CD4-positive, alpha-beta memory T cell (primary cell): ENCODE measurements at regions not wholly inside any gene's neighbourhood (a gene's known extent, or its start where the extent isn't known, plus 50 kb on each side); places are given as distances from the start of the nearest gene placed in this dataset.

Source experiments
- CTCF ChIA-PET: fragments of 350-600 bp; sonication (Branson Sonifier 250); formaldehyde crosslinking; loops from one replicate; lab custom pipeline; 2021; ENCODE audit warnings: inconsistent platforms; ENCODE audit not compliant: partially characterized antibody; lab: Charles Lee
- POLR2A ChIA-PET: fragments of 350-600 bp; sonication (Branson Sonifier 250); formaldehyde crosslinking; loops from one replicate; lab custom pipeline; 2021; ENCODE audit not compliant: partially characterized antibody; lab: Charles Lee
- DNase-seq, 5 donors: peaks; one replicate each; pipeline versions ENCODE4 v3.0.0 to v3.0.0-alpha.2; 2020 to 2022; ENCODE audit warnings: mixed read lengths in 1 of 5
- H3K27ac ChIP-seq: one replicate; pipeline ENCODE4 v1.7.0; 2013; ENCODE audit warnings: low read depth, low read length
- H3K27me3 ChIP-seq: 2 replicates; pipeline ENCODE4 v1.7.0; 2013; ENCODE audit warnings: mild to moderate bottlenecking, low read length, moderate library complexity; ENCODE audit not compliant: insufficient read depth
- H3K36me3 ChIP-seq: 2 replicates; pipeline ENCODE4 v1.7.0; 2013; ENCODE audit warnings: mild to moderate bottlenecking, low read length, moderate library complexity; ENCODE audit not compliant: insufficient read depth
- H3K4me1 ChIP-seq: 2 replicates; pipeline ENCODE4 v1.7.0; 2013; ENCODE audit warnings: mild to moderate bottlenecking, low read length, moderate library complexity; ENCODE audit not compliant: insufficient read depth
- H3K4me3 ChIP-seq, 2 donors: one replicate each; pipeline ENCODE4 v1.7.0; 2013; ENCODE audit warnings: low read length in 2 of 2, mild to moderate bottlenecking in 1 of 2
- H3K9me3 ChIP-seq, 2 donors: one replicate each; pipeline ENCODE4 v1.7.0; 2013; ENCODE audit warnings: low read length in 2 of 2, control low read depth in 1 of 2; ENCODE audit not compliant: control insufficient read depth in 1 of 2
- H3K27ac Mint-ChIP-seq, 7 donors: one replicate each; pipeline ENCODE4 v1.8.0; 2020 to 2021; ENCODE audit warnings: mixed read lengths in 7 of 7, mild to moderate bottlenecking in 6 of 7, inconsistent platforms in 3 of 7, moderate library complexity in 3 of 7
- H3K27me3 Mint-ChIP-seq, 2 donors: one replicate each; pipeline ENCODE4 v1.8.0; 2020 to 2021; ENCODE audit warnings: mixed read lengths in 2 of 2
- H3K36me3 Mint-ChIP-seq, 2 donors: one replicate each; pipeline ENCODE4 v1.8.0; 2020 to 2021; ENCODE audit warnings: mixed read lengths in 2 of 2, inconsistent platforms in 1 of 2, mild to moderate bottlenecking in 1 of 2
- H3K4me1 Mint-ChIP-seq, 4 donors: one replicate each; pipeline ENCODE4 v1.8.0; 2020 to 2021; ENCODE audit warnings: mixed read lengths in 4 of 4, mild to moderate bottlenecking in 1 of 4
- H3K4me3 Mint-ChIP-seq, 8 donors: one replicate each; pipeline ENCODE4 v1.8.0; 2020 to 2021; ENCODE audit warnings: mixed read lengths in 8 of 8, mild to moderate bottlenecking in 7 of 8, moderate library complexity in 6 of 8, inconsistent platforms in 3 of 8
- H3K9me3 Mint-ChIP-seq, 8 donors: one replicate each; pipeline ENCODE4 v1.8.0; 2020 to 2021; ENCODE audit warnings: mixed read lengths in 8 of 8, mild to moderate bottlenecking in 5 of 8, inconsistent platforms in 3 of 8, moderate library complexity in 1 of 8
- intact Hi-C: fragments of 100-400 bp; cut with micrococcal nuclease; formaldehyde crosslinking; loops from one replicate; pipeline ENCODE4 v1.15.1; 2023

DNA sequence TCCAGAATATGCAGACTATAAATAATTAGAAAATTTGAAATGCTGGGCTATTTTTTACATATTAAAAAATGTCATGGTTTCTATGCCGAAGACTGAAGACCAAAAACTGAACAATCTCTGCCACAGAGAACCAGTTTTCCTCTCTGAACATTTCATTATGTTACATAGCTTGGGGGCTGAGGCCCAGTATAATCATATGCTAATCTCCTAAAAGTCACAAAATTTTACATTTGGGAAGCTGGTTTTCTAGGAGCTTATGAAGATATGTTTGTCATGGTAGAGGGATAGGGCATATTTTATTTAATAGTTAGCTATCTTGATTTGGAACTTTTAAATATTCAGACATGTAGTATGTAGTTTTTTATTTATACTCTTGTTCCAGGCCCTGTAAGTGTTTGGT lies 167.8 kb downstream of the GPAT3 start:
- Mint-ChIP-seq H3K36me3 (peaks cover 0 to 1% of the 10 kb centered on the region in 2 donors), H3K27me3 (peaks cover 3 to 4% of the 10 kb centered on the region in 2 donors), H3K4me3 (no peak overlapping the region), H3K4me1 (no peaks in the 10 kb centered on the region), H3K9me3 (peaks cover 0 to 16% (median 9%) of the 10 kb centered on the region in 8 donors), H3K27ac (no peak overlapping the region)
- Histone ChIP-seq H3K4me3 (no peak overlapping the region), H3K27ac (no peak overlapping the region), H3K4me1 (no peaks in the 10 kb centered on the region), H3K27me3 (no peaks in the 10 kb centered on the region), H3K9me3 (peaks cover 0 to 5% of the 10 kb centered on the region in 2 donors), H3K36me3 (no peaks in the 10 kb centered on the region)
- no peak for DNase-seq
- intact Hi-C loops = no loop called here
- ChIA-PET POLR2A (no interaction called here), CTCF (no interaction called here)

DNA sequence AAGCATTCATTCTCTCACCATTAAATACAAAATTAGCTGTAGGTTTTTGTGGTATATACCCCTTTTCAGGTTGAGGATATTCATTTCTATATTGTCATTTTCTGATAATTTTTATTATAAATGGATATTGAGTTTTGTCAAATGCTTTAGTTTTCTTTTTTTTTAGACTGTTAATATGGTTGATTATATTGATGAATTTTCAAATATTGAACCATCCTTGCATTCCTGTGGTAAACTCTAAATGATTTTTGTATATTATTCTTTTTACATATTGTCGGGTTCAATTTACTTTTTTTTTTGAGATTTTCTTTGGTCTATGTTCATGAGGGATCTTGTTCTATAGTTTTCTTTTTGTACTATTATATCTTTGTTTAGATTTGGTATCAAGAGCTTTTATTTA lies 165.1 kb downstream of the GPAT3 start:
- H3K27me3 Mint-ChIP-seq = peaks cover 2 to 5% of the 10 kb centered on the region in 2 donors
- DNase-seq = no peak
- ChIA-PET POLR2A (no interaction called here), CTCF (no interaction called here)
- no peak overlapping the region for H3K27ac ChIP-seq
- no peaks in the 10 kb centered on the region for H3K36me3 ChIP-seq
- H3K27me3 ChIP-seq = no peaks in the 10 kb centered on the region
- H3K4me3 ChIP-seq = no peak overlapping the region
- no peak overlapping the region for H3K4me3 Mint-ChIP-seq
- H3K9me3 ChIP-seq = peaks cover 0 to 5% of the 10 kb centered on the region in 2 donors
- peaks cover 0 to 1% of the 10 kb centered on the region in 2 donors for H3K36me3 Mint-ChIP-seq
- H3K4me1 ChIP-seq = no peaks in the 10 kb centered on the region
- H3K4me1 Mint-ChIP-seq = no peaks in the 10 kb centered on the region
- H3K9me3 Mint-ChIP-seq = peaks cover 0 to 16% (median 9%) of the 10 kb centered on the region in 8 donors
- no peak overlapping the region for H3K27ac Mint-ChIP-seq
- intact Hi-C loops = no loop called here

DNA sequence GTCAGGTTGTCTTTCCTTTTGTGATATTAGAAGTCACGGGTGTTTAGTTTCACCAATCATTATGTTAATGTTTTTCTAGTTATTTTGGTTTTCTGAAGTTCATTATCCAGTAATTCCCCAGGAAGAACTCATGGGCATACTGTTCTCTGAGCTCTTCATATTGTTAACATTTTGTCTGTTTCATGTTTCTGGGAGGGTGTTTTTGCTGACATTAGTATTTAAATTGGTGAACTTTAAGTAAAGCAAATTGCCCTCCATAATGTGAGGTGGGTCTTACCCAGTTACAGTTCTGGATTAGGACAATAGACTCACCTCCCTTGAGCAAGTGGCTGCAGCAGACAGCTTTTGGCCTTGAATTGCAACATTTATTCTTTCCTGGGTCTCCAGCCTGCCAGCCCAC lies 163.4 kb downstream of the GPAT3 start:
- intact Hi-C loops = no loop called here
- Mint-ChIP-seq H3K27ac (no peak overlapping the region), H3K9me3 (peaks cover 0 to 16% (median 9%) of the 10 kb centered on the region in 8 donors), H3K4me1 (no peaks in the 10 kb centered on the region), H3K4me3 (no peak overlapping the region), H3K36me3 (peaks cover 0 to 1% of the 10 kb centered on the region in 2 donors), H3K27me3 (peaks cover 0 to 7% of the 10 kb centered on the region in 2 donors)
- Histone ChIP-seq H3K9me3 (peaks cover 0 to 5% of the 10 kb centered on the region in 2 donors), H3K27me3 (no peaks in the 10 kb centered on the region), H3K4me3 (no peak overlapping the region), H3K36me3 (no peaks in the 10 kb centered on the region), H3K27ac (no peak overlapping the region), H3K4me1 (no peaks in the 10 kb centered on the region)
- no peak for DNase-seq
- ChIA-PET POLR2A (no interaction called here), CTCF (no interaction called here)

DNA sequence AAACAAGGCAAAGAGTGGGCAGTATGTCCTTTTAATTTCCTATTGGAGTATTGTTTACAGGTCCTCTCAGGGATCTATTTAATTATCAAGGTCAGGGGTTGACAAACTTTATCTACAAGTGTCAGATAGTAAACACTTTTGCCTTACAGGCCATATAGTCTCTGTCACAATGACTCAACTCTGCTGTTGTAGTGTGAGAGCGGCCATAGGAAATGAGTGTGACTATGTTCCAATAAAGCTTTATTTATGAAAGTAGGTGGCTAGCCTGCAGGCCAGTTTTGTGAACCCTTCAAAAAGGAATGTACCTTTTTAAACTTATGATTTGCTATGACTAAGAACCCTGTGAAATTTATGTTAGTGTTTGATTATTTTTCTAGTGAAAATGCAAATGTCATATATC lies 156.1 kb downstream of the GPAT3 start:
- Mint-ChIP-seq H3K27me3 (peaks cover 3 to 5% of the 10 kb centered on the region in 2 donors), H3K27ac (no peak overlapping the region), H3K4me1 (no peaks in the 10 kb centered on the region), H3K4me3 (no peak overlapping the region), H3K36me3 (no peaks in the 10 kb centered on the region), H3K9me3 (no peaks in the 10 kb centered on the region)
- ChIA-PET CTCF (no interaction called here), POLR2A (no interaction called here)
- DNase-seq = no peak
- Histone ChIP-seq H3K36me3 (no peaks in the 10 kb centered on the region), H3K27me3 (no peaks in the 10 kb centered on the region), H3K9me3 (no peaks in the 10 kb centered on the region), H3K4me1 (no peaks in the 10 kb centered on the region), H3K4me3 (no peak overlapping the region), H3K27ac (no peak overlapping the region)
- intact Hi-C loops = no loop called here

DNA sequence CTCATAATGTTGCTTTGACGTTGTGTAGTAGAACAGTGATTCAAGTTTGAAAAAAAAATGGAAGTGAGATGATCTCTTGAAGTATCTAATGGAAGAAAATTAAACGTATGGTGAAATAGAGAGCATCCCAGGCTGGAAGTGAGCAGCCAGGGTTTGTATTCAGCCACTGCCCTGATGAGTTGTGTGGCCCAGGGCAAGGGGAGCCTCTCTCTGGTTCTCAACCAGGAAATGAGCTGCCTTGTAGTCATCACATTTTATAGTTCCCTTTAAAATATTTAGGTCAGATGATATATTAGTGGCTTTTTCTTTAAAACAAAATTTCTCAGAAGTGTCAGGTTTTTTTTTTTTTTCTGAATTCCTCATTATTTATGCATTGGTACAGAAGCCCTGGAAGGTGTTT lies 150.3 kb downstream of the GPAT3 start:
- H3K4me1 ChIP-seq = no peaks in the 10 kb centered on the region
- no peaks in the 10 kb centered on the region for H3K4me1 Mint-ChIP-seq
- H3K9me3 ChIP-seq = no peaks in the 10 kb centered on the region
- peaks cover 3% of the 10 kb centered on the region for H3K27me3 ChIP-seq
- ChIA-PET CTCF (no interaction called here), POLR2A (no interaction called here)
- no peak overlapping the region for H3K4me3 ChIP-seq
- DNase-seq = no peak
- H3K36me3 Mint-ChIP-seq = no peaks in the 10 kb centered on the region
- intact Hi-C loops = no loop called here
- H3K9me3 Mint-ChIP-seq = peaks cover 0 to 1% (median 0%) of the 10 kb centered on the region in 8 donors
- H3K27ac ChIP-seq = no peak overlapping the region
- peaks cover 4 to 7% of the 10 kb centered on the region in 2 donors for H3K27me3 Mint-ChIP-seq
- H3K4me3 Mint-ChIP-seq = no peak overlapping the region
- no peaks in the 10 kb centered on the region for H3K36me3 ChIP-seq
- no peak overlapping the region for H3K27ac Mint-ChIP-seq

DNA sequence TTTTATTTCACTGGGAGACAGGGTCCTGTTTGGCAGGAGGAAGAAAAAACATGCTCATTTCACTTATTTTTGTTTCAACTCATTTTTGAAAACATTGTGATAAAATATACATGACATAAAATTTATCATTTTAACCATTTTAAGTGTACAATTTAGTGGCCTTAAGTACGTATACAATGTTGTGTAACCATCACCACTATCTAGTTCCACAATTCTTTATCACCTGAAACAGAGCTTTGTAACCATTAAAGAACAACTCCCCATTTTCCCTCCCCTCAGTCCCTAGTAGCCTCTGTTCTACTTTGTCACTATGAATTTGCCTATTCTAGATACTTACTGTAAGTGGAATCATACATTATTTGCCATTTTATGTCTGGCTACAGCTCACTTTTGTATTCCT lies 143.8 kb downstream of the GPAT3 start:
- no peaks in the 10 kb centered on the region for H3K9me3 ChIP-seq
- no peaks in the 10 kb centered on the region for H3K4me1 ChIP-seq
- H3K27me3 ChIP-seq = peaks cover 3% of the 10 kb centered on the region
- no peaks in the 10 kb centered on the region for H3K36me3 ChIP-seq
- ChIA-PET CTCF (interaction anchor here (1.4 kb wide), 1 partner anchor 37 kb away, joined by 4 read pairs; no protein-coding TSS in a partner anchor), POLR2A (no interaction called here)
- Mint-ChIP-seq H3K27ac (no peak overlapping the region), H3K4me1 (no peaks in the 10 kb centered on the region), H3K4me3 (no peak overlapping the region), H3K9me3 (peaks cover 0 to 3% (median 0%) of the 10 kb centered on the region in 8 donors), H3K36me3 (no peaks in the 10 kb centered on the region), H3K27me3 (peaks cover 21 to 24% of the 10 kb centered on the region in 2 donors)
- no peak for DNase-seq
- intact Hi-C loops = no loop called here
- no peak overlapping the region for H3K4me3 ChIP-seq
- no peak overlapping the region for H3K27ac ChIP-seq

DNA sequence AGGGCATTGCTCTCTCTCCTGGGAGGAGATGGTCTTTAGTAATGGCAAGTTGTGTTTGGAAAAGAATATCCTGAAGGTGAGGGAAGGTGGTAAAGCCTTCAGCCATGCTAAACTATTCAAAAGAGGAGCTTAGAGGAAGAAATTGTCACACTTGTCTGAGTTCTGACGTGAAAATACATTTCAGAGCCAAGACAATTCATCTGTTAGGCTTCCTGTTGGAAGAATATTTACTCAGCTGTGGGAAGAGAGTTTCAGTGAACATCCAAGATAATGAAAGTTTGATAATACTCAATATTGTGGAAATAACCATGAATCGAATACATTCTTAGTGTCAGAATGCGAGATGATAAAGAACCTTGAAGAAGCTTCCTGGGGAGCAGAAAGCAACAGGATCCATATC lies 143.3 kb downstream of the GPAT3 start:
- H3K4me3 ChIP-seq = no peak overlapping the region
- Mint-ChIP-seq H3K27me3 (peaks cover 21 to 24% of the 10 kb centered on the region in 2 donors), H3K4me3 (no peak overlapping the region), H3K27ac (no peak overlapping the region), H3K9me3 (peaks cover 0 to 3% (median 0%) of the 10 kb centered on the region in 8 donors), H3K36me3 (no peaks in the 10 kb centered on the region), H3K4me1 (no peaks in the 10 kb centered on the region)
- peaks cover 3% of the 10 kb centered on the region for H3K27me3 ChIP-seq
- intact Hi-C loops = no loop called here
- no peaks in the 10 kb centered on the region for H3K36me3 ChIP-seq
- ChIA-PET CTCF (no interaction called here), POLR2A (no interaction called here)
- H3K27ac ChIP-seq = no peak overlapping the region
- no peaks in the 10 kb centered on the region for H3K4me1 ChIP-seq
- H3K9me3 ChIP-seq = no peaks in the 10 kb centered on the region
- no peak for DNase-seq

DNA sequence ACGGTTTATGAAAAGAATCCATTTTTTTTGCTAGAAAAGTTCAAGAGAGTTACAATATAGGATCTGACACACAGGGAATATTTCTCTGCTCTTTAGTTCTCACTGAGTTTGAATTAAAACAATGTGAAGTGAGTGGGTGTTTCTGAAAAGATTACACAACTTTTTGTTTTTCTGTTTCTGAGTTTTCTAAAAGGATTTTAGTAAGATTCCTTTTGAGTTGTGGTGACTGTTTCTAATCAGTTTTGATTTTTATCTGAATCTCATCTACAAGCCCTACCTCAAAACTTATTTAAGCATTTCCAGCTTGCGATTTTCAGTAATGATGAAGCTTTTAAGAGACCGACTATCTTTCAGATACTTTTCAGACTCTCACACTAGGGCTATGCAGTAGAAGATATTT lies 141.7 kb downstream of the GPAT3 start:
- intact Hi-C loops = no loop called here
- Mint-ChIP-seq H3K9me3 (peaks cover 0 to 3% (median 0%) of the 10 kb centered on the region in 8 donors), H3K27me3 (peaks cover 22 to 27% of the 10 kb centered on the region in 2 donors), H3K4me1 (no peaks in the 10 kb centered on the region), H3K27ac (no peak overlapping the region), H3K4me3 (no peak overlapping the region), H3K36me3 (no peaks in the 10 kb centered on the region)
- Histone ChIP-seq H3K27ac (no peak overlapping the region), H3K4me3 (no peak overlapping the region), H3K4me1 (no peaks in the 10 kb centered on the region), H3K36me3 (no peaks in the 10 kb centered on the region), H3K27me3 (no peaks in the 10 kb centered on the region), H3K9me3 (no peaks in the 10 kb centered on the region)
- ChIA-PET POLR2A (no interaction called here), CTCF (no interaction called here)
- no peak for DNase-seq
